ENCODE measurements at regions not wholly inside any gene's neighbourhood (a gene's known extent, or its start where the extent isn't known, plus 50 kb on each side); places are given as distances from the start of the nearest gene placed in this dataset.

- no peak for DNase-seq (ENCODE audit: low spot score)
Observed at GRCh38 chr12:27382924-27383323, 50.3 kb downstream of the BMAL2 start.

- peak; percentile 77 for DNase-seq (ENCODE audit: low spot score)
Observed at GRCh38 chr12:27383429-27384260, 51.0 kb downstream of the BMAL2 start.

GRCh38 chr12:27384261-27384590, 51.6 kb downstream of the BMAL2 start:
- no peak for DNase-seq (ENCODE audit: low spot score)

- no peak for DNase-seq (ENCODE audit: low spot score)
Observed at GRCh38 chr12:27385766-27386564, 53.3 kb downstream of the BMAL2 start.

- no peak for DNase-seq (ENCODE audit: low spot score)
Observed at GRCh38 chr12:27387473-27387872, 54.8 kb downstream of the BMAL2 start.

- no peak for DNase-seq (ENCODE audit: low spot score)
Observed at GRCh38 chr12:27388650-27389049, 56.0 kb downstream of the BMAL2 start.

- no peak for DNase-seq (ENCODE audit: low spot score)
Observed at GRCh38 chr12:27394676-27395075, 51.9 kb upstream of the SMCO2 start.

GRCh38 chr12:27396216-27396815, 50.2 kb upstream of the SMCO2 start:
- DNase-seq (ENCODE audit: low spot score), result no peak

Measured in H4 (cell line).